ENCODE measurements at regions not wholly inside any gene's neighbourhood (a gene's known extent, or its start where the extent isn't known, plus 50 kb on each side); places are given as distances from the start of the nearest gene placed in this dataset.
A peak's percentile ranks its signal among the peaks of the same experiment; 100 is the strongest.

- intact Hi-C loops (cut with DNase I; ENCODE audit: low total_unique reads) = loop anchor here (5.0 kb wide), 1 partner anchor 180 kb away; no protein-coding TSS in a partner anchor
These were observed 186.3 kb upstream of the GSE1 start for GRCh38 chr16:85426806-85427205.

GRCh38 chr16:85428168-85428898, 184.8 kb upstream of the GSE1 start:
- no peak overlapping the region for H3K4me3 ChIP-seq (ENCODE audit: low read depth, poor library complexity, severe bottlenecking)
- WGBS, 2 donors = 68% methylated on average over 17 of the region's 17 CpGs
- intact Hi-C loops (cut with DNase I; ENCODE audit: low total_unique reads) = loop anchor here (5.0 kb wide), 1 partner anchor 179 kb away; no protein-coding TSS in a partner anchor
- DNase-seq (ENCODE audit: low spot score in 2 of 2) = peak in 1 of 2 donors; percentile 76
- TF ChIP-seq CTCF (IDR thresholded peaks at IDR 0.05) (no peak), POLR2A (IDR thresholded peaks at IDR 0.05) (no peak)

More at GRCh38 chr16:85426806-85427205, 186.3 kb upstream of the GSE1 start:
- TF ChIP-seq CTCF (IDR thresholded peaks at IDR 0.05) (no peak), POLR2A (IDR thresholded peaks at IDR 0.05) (no peak)
- no peak overlapping the region for H3K4me3 ChIP-seq (ENCODE audit: low read depth, poor library complexity, severe bottlenecking)
- WGBS, 2 donors = 94 to 95% methylated on average over 2 of the region's 2 CpGs
- peak in 1 of 2 donors; percentile 23 for DNase-seq (ENCODE audit: low spot score in 2 of 2)

- DNase-seq (ENCODE audit: low spot score in 2 of 2) = peak in 1 of 2 donors; percentile 77
- H3K4me3 ChIP-seq (ENCODE audit: low read depth, poor library complexity, severe bottlenecking) = no peak overlapping the region
- no peak for TF ChIP-seq CTCF (IDR thresholded peaks at IDR 0.05)
- no peak for TF ChIP-seq POLR2A (IDR thresholded peaks at IDR 0.05)
- WGBS, 2 donors = 92 to 94% methylated on average over 22 to 25 of the region's 25 CpGs
- intact Hi-C loops (cut with DNase I; ENCODE audit: low total_unique reads) = loop anchor here (5.0 kb wide), 1 partner anchor 178 kb away; no protein-coding TSS in a partner anchor
These were observed 184.0 kb upstream of the GSE1 start for GRCh38 chr16:85428899-85429775.

DNA sequence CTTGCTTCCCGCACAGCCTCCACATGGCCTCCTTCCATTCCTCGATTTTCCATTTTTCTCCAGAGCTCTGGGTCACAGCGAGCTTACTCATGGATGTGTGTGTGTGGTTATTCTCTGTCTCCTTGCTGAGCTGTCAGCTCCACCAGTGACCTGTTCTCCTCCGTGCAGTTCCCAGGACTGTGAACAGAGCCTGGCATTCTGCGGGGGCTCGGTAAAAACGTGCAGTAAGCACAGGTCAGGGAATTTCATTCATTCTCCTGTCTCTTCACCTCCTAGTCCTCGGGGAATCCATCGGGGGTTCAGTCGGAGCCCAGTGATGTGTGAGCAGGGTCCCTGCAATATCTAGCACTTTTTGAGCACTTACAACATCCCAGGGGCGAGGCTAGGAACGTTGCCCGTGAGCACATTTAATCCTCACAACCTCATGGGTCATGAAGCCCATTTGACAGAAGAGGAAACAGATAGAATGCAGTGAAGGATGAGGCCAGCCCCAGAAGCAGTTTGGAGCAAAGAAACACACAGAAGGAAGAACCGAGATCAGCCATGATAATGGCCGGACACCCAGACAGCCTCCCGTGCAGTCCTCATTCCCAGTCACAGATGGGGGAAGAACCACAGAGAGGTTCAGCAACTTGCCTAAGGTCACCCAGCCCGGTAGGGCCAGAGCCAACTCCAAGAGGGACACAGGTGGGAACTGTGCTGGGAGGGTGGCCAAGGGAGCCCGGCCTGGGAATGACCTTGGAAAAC, 183.2 kb upstream of the GSE1 start:
- intact Hi-C loops (cut with DNase I; ENCODE audit: low total_unique reads) = loop anchor here (5.0 kb wide), 1 partner anchor 177 kb away; no protein-coding TSS in a partner anchor
- WGBS, 2 donors = 82 to 88% methylated on average over 17 to 18 of the region's 18 CpGs
- DNase-seq (ENCODE audit: low spot score in 2 of 2) = peak in 1 of 2 donors; percentile 75
- TF ChIP-seq POLR2A (IDR thresholded peaks at IDR 0.05) (no peak), CTCF (IDR thresholded peaks at IDR 0.05) (no peak)
- no peak overlapping the region for H3K4me3 ChIP-seq (ENCODE audit: low read depth, poor library complexity, severe bottlenecking)

Measured in lower leg skin (tissue), 4 donors.